ENCODE measurements at regions not wholly inside any gene's neighbourhood (a gene's known extent, or its start where the extent isn't known, plus 50 kb on each side); places are given as distances from the start of the nearest gene placed in this dataset.

- Mint-ChIP-seq H3K27ac (no peak overlapping the region), H3K27me3 (peaks cover 36 to 57% of the 10 kb centered on the region in 2 donors), H3K9me3 (peaks cover 0 to 1% of the 10 kb centered on the region in 2 donors), H3K4me3 (no peak overlapping the region), H3K4me1 (peaks cover 4 to 9% of the 10 kb centered on the region in 2 donors), H3K36me3 (no peaks in the 10 kb centered on the region)
- ATAC-seq (replicated peaks): no peak
- no peak for DNase-seq
Measured at GRCh38 chr9:117775591-117775990, 71.4 kb downstream of the TLR4 start.

- peaks cover 4 to 9% of the 10 kb centered on the region in 2 donors for H3K4me1 Mint-ChIP-seq
- DNase-seq: peak; percentile 10
- no peak overlapping the region for H3K4me3 Mint-ChIP-seq
- no peaks in the 10 kb centered on the region for H3K9me3 Mint-ChIP-seq
- peaks cover 27 to 54% of the 10 kb centered on the region in 2 donors for H3K27me3 Mint-ChIP-seq
- H3K36me3 Mint-ChIP-seq: no peaks in the 10 kb centered on the region
- peak; percentile 91 to 96 for ATAC-seq (replicated peaks)
- no peak overlapping the region for H3K27ac Mint-ChIP-seq
Measured at GRCh38 chr9:117777823-117778222, 73.6 kb downstream of the TLR4 start.

- Mint-ChIP-seq H3K27me3 (peaks cover 11 to 35% of the 10 kb centered on the region in 2 donors), H3K9me3 (no peaks in the 10 kb centered on the region), H3K36me3 (no peaks in the 10 kb centered on the region), H3K4me1 (peaks cover 4 to 9% of the 10 kb centered on the region in 2 donors), H3K27ac (peak overlapping the region; percentile 56), H3K4me3 (no peak overlapping the region)
- no peak for ATAC-seq (replicated peaks)
- no peak for DNase-seq
Measured at GRCh38 chr9:117779760-117780159, 75.6 kb downstream of the TLR4 start.

GRCh38 chr9:117782931-117783788 is 79.0 kb downstream of the TLR4 start:
- no peak overlapping the region for H3K27ac Mint-ChIP-seq
- no peaks in the 10 kb centered on the region for H3K36me3 Mint-ChIP-seq
- no peaks in the 10 kb centered on the region for H3K4me1 Mint-ChIP-seq
- H3K4me3 Mint-ChIP-seq: no peak overlapping the region
- peak; percentile 82 to 86 for ATAC-seq (replicated peaks)
- peaks cover 0 to 16% of the 10 kb centered on the region in 2 donors for H3K27me3 Mint-ChIP-seq
- no peaks in the 10 kb centered on the region for H3K9me3 Mint-ChIP-seq
- peak; percentile 54 for DNase-seq

- ATAC-seq (replicated peaks) (peak; percentile 86 to 90), DNase-seq (peak; percentile 37)
- no peak overlapping the region for H3K27ac Mint-ChIP-seq
- no peaks in the 10 kb centered on the region for H3K36me3 Mint-ChIP-seq
- no peaks in the 10 kb centered on the region for H3K9me3 Mint-ChIP-seq
- H3K27me3 Mint-ChIP-seq: peaks cover 2 to 20% of the 10 kb centered on the region in 2 donors
- H3K4me1 Mint-ChIP-seq: no peaks in the 10 kb centered on the region
- H3K4me3 Mint-ChIP-seq: no peak overlapping the region
Measured at GRCh38 chr9:117783828-117784227, 79.6 kb downstream of the TLR4 start.

- no peak for ATAC-seq (replicated peaks)
- H3K4me3 Mint-ChIP-seq: no peak overlapping the region
- no peak overlapping the region for H3K27ac Mint-ChIP-seq
- H3K9me3 Mint-ChIP-seq: no peaks in the 10 kb centered on the region
- no peak for DNase-seq
- peaks cover 4 to 16% of the 10 kb centered on the region in 2 donors for H3K27me3 Mint-ChIP-seq
- no peaks in the 10 kb centered on the region for H3K36me3 Mint-ChIP-seq
- no peaks in the 10 kb centered on the region for H3K4me1 Mint-ChIP-seq
Measured at GRCh38 chr9:117784996-117785395, 80.8 kb downstream of the TLR4 start.

- no peaks in the 10 kb centered on the region for H3K36me3 Mint-ChIP-seq
- H3K9me3 Mint-ChIP-seq: peaks cover 0 to 4% of the 10 kb centered on the region in 2 donors
- DNase-seq (no peak), ATAC-seq (replicated peaks) (no peak)
- H3K27me3 Mint-ChIP-seq: peaks cover 8 to 22% of the 10 kb centered on the region in 2 donors
- H3K4me1 Mint-ChIP-seq: no peaks in the 10 kb centered on the region
- H3K4me3 Mint-ChIP-seq: no peak overlapping the region
- no peak overlapping the region for H3K27ac Mint-ChIP-seq
Measured at GRCh38 chr9:117787746-117788145, 83.5 kb downstream of the TLR4 start.

- ATAC-seq (replicated peaks) (no peak), DNase-seq (no peak)
- Mint-ChIP-seq H3K4me1 (no peaks in the 10 kb centered on the region), H3K36me3 (no peaks in the 10 kb centered on the region), H3K27me3 (peaks cover 34 to 64% of the 10 kb centered on the region in 2 donors), H3K4me3 (no peak overlapping the region), H3K9me3 (peaks cover 0 to 4% of the 10 kb centered on the region in 2 donors), H3K27ac (no peak overlapping the region)
Measured at GRCh38 chr9:117795271-117795670, 91.1 kb downstream of the TLR4 start.

GRCh38 chr9:117796681-117797080 is 92.5 kb downstream of the TLR4 start:
- no peaks in the 10 kb centered on the region for H3K9me3 Mint-ChIP-seq
- no peak overlapping the region for H3K4me3 Mint-ChIP-seq
- ATAC-seq (replicated peaks): no peak
- no peak for DNase-seq
- H3K27ac Mint-ChIP-seq: no peak overlapping the region
- H3K36me3 Mint-ChIP-seq: no peaks in the 10 kb centered on the region
- peaks cover 40 to 70% of the 10 kb centered on the region in 2 donors for H3K27me3 Mint-ChIP-seq
- no peaks in the 10 kb centered on the region for H3K4me1 Mint-ChIP-seq

- no peaks in the 10 kb centered on the region for H3K9me3 Mint-ChIP-seq
- H3K27me3 Mint-ChIP-seq: peaks cover 39 to 60% of the 10 kb centered on the region in 2 donors
- ATAC-seq (replicated peaks): peak in 1 of 2 donors; percentile 33
- H3K4me3 Mint-ChIP-seq: no peak overlapping the region
- no peaks in the 10 kb centered on the region for H3K4me1 Mint-ChIP-seq
- H3K36me3 Mint-ChIP-seq: no peaks in the 10 kb centered on the region
- no peak overlapping the region for H3K27ac Mint-ChIP-seq
- no peak for DNase-seq
Measured at GRCh38 chr9:117800389-117800788, 96.2 kb downstream of the TLR4 start.

- Mint-ChIP-seq H3K36me3 (no peaks in the 10 kb centered on the region), H3K9me3 (peaks cover 5 to 10% of the 10 kb centered on the region in 2 donors), H3K27me3 (peaks cover 44 to 63% of the 10 kb centered on the region in 2 donors), H3K27ac (no peak overlapping the region), H3K4me3 (no peak overlapping the region), H3K4me1 (peaks cover 2 to 6% of the 10 kb centered on the region in 2 donors)
- ATAC-seq (replicated peaks) (peak; percentile 34 to 42), DNase-seq (no peak)
Measured at GRCh38 chr9:117809751-117810150, 105.5 kb downstream of the TLR4 start.

- no peaks in the 10 kb centered on the region for H3K36me3 Mint-ChIP-seq
- H3K4me1 Mint-ChIP-seq: peaks cover 12 to 19% of the 10 kb centered on the region in 2 donors
- ATAC-seq (replicated peaks) (peak; percentile 95 to 96), DNase-seq (peak; percentile 21)
- peak overlapping the region; percentile 36 to 39 for H3K4me3 Mint-ChIP-seq
- peaks cover 4 to 5% of the 10 kb centered on the region in 2 donors for H3K9me3 Mint-ChIP-seq
- no peak overlapping the region for H3K27ac Mint-ChIP-seq
- H3K27me3 Mint-ChIP-seq: peaks cover 30 to 42% of the 10 kb centered on the region in 2 donors
Measured at GRCh38 chr9:117815315-117815714, 111.1 kb downstream of the TLR4 start.

- Mint-ChIP-seq H3K27me3 (peaks cover 31 to 40% of the 10 kb centered on the region in 2 donors), H3K27ac (peak overlapping the region; percentile 22), H3K4me1 (peaks cover 12 to 19% of the 10 kb centered on the region in 2 donors), H3K9me3 (peaks cover 4 to 5% of the 10 kb centered on the region in 2 donors), H3K4me3 (peak overlapping the region; percentile 36 to 39), H3K36me3 (no peaks in the 10 kb centered on the region)
- DNase-seq (no peak), ATAC-seq (replicated peaks) (peak; percentile 64 to 73)
Measured at GRCh38 chr9:117815948-117816347, 111.7 kb downstream of the TLR4 start.

GRCh38 chr9:117821954-117822353 is 117.8 kb downstream of the TLR4 start:
- ATAC-seq (replicated peaks) (no peak), DNase-seq (no peak)
- no peak overlapping the region for H3K27ac Mint-ChIP-seq
- H3K27me3 Mint-ChIP-seq: peaks cover 35 to 42% of the 10 kb centered on the region in 2 donors
- no peaks in the 10 kb centered on the region for H3K9me3 Mint-ChIP-seq
- H3K36me3 Mint-ChIP-seq: no peaks in the 10 kb centered on the region
- peaks cover 20 to 30% of the 10 kb centered on the region in 2 donors for H3K4me1 Mint-ChIP-seq
- H3K4me3 Mint-ChIP-seq: no peak overlapping the region

GRCh38 chr9:117823576-117823975 is 119.4 kb downstream of the TLR4 start:
- Mint-ChIP-seq H3K27me3 (peaks cover 28 to 36% of the 10 kb centered on the region in 2 donors), H3K27ac (no peak overlapping the region), H3K9me3 (no peaks in the 10 kb centered on the region), H3K4me1 (peaks cover 19 to 39% of the 10 kb centered on the region in 2 donors), H3K36me3 (no peaks in the 10 kb centered on the region), H3K4me3 (no peak overlapping the region)
- ATAC-seq (replicated peaks): no peak
- no peak for DNase-seq
